ENCODE measurements at regions not wholly inside any gene's neighbourhood (a gene's known extent, or its start where the extent isn't known, plus 50 kb on each side); places are given as distances from the start of the nearest gene placed in this dataset.

DNA sequence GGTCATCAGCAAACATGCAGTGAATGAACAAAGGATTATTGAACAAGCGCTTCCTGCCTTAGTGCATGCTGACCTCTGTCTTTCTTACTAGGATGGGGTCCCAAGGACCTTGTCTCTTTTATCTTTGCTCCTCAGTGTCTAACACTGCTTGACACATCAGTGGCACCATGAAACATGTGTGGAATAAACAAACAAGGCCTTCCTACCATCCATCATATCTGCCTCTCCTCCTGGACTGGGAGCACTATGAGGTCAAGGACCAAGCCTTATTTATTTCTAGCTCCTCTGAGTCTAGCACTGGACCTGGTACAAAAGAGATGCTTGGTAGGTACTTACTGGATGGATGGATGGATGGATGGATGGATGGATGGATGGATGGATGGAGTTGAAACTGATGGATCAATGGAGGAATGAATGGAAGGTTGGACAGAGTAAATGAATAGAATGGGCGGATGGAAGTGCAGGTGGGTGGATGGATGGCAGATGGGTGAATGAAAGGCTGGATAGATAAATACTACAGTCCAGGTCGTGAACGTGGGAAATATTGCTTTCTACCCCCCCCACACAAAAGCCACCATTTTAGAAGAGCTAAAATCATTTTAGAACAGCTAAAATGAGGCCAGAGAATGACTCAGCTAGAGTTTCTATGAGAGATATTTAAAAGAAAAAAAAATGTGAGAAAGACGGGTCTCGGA is 104.1 kb upstream of the PTPN1 start:
- H3K27ac ChIP-seq: no peak overlapping the region
- H3K36me3 ChIP-seq: no peaks in the 10 kb centered on the region
- no peaks in the 10 kb centered on the region for H3K27me3 ChIP-seq
- TF ChIP-seq, protein P1, sequence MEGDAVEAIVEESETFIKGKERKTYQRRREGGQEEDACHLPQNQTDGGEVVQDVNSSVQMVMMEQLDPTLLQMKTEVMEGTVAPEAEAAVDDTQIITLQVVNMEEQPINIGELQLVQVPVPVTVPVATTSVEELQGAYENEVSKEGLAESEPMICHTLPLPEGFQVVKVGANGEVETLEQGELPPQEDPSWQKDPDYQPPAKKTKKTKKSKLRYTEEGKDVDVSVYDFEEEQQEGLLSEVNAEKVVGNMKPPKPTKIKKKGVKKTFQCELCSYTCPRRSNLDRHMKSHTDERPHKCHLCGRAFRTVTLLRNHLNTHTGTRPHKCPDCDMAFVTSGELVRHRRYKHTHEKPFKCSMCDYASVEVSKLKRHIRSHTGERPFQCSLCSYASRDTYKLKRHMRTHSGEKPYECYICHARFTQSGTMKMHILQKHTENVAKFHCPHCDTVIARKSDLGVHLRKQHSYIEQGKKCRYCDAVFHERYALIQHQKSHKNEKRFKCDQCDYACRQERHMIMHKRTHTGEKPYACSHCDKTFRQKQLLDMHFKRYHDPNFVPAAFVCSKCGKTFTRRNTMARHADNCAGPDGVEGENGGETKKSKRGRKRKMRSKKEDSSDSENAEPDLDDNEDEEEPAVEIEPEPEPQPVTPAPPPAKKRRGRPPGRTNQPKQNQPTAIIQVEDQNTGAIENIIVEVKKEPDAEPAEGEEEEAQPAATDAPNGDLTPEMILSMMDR (IDR thresholded peaks at IDR 0.05): no peak
- peaks cover 14 to 15% of the 10 kb centered on the region in 2 experiments for H3K4me1 ChIP-seq (ENCODE audit: control insufficient read depth in 1 of 2, insufficient read depth in 1 of 2, low read depth in 1 of 2, low read length in 1 of 2)
- no peak overlapping the region for H3K4me3 ChIP-seq (ENCODE audit: low read depth in 1 of 2, low read length in 1 of 2)
- H3K9me3 ChIP-seq: no peaks in the 10 kb centered on the region

DNA sequence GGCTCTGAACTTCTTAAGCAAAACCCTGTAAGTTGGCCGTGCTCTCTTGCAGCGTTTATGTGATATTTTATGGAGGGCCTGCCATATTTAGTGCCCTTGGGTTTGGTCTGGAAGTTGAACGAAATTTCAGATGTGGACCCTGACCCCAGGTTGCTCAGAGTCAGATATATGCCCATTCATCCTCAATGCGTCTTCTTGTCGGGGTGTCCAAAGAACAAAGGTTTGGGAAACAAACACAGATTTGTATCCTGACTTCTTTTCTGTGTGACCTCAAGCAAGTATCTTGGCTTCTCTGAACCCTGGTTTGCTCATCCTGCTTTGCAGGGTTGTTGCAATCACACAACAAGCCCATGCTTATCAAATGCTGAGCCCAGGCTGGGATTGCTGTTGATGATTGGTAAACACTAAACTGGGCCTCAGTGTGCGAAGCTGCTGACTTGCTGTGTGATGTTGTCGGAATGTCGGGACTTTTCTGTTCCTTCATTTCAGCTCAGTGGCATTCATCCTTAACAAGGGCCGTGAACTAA is 103.5 kb upstream of the PTPN1 start:
- Histone ChIP-seq H3K9me3 (no peaks in the 10 kb centered on the region), H3K36me3 (no peaks in the 10 kb centered on the region), H3K27me3 (no peaks in the 10 kb centered on the region), H3K4me1 (ENCODE audit: control insufficient read depth in 1 of 2, insufficient read depth in 1 of 2, low read depth in 1 of 2, low read length in 1 of 2) (peaks cover 14 to 15% of the 10 kb centered on the region in 2 experiments), H3K27ac (no peak overlapping the region), H3K4me3 (ENCODE audit: low read depth in 1 of 2, low read length in 1 of 2) (no peak overlapping the region)
- TF ChIP-seq, protein P1 (IDR thresholded peaks at IDR 0.05): no peak

DNA sequence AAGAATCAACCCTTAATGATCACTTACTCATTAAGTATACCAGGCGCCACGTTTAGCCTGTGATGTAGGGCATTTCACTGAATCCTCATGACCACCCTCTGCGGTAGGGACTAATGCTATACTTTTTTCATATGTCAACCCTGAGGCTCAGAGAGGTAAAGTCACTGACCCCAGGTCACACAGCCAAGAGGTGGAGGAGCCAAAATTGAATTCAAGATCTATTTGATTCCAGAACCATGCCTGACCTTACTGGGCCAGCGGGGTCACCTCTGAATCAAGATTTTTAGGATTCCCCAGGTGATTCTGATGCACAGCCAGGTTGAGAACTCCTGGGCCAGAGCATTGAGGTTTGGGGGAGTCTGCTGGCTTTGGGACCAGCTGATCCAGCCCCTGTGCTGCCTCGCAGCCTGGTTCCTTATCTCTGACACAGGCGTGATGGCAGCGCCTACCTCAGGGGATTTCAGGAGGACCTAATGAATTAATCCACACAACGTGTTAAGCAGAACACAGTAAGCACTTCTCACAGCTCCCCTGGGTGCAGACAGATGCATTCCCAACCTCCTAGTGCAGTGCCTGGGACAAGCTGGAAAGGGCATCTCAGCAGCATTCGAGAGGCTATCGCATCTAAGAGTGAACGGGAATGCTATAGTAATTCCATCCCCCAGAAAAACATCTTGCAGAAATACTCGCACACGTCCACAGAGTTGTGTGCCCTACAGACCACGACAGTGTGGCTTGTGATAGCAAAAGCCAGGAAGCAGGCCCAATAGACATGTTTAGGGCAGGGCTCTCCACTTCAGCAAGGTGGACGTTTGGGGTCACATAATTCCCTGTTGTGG is 101.4 kb upstream of the PTPN1 start:
- H3K27me3 ChIP-seq: no peaks in the 10 kb centered on the region
- H3K9me3 ChIP-seq: no peaks in the 10 kb centered on the region
- peaks cover 24 to 29% of the 10 kb centered on the region in 2 experiments for H3K4me1 ChIP-seq (ENCODE audit: control insufficient read depth in 1 of 2, insufficient read depth in 1 of 2, low read depth in 1 of 2, low read length in 1 of 2)
- no peak overlapping the region for H3K27ac ChIP-seq
- no peaks in the 10 kb centered on the region for H3K36me3 ChIP-seq
- TF ChIP-seq, protein P1 (IDR thresholded peaks at IDR 0.05): no peak
- no peak overlapping the region for H3K4me3 ChIP-seq (ENCODE audit: low read depth in 1 of 2, low read length in 1 of 2)

DNA sequence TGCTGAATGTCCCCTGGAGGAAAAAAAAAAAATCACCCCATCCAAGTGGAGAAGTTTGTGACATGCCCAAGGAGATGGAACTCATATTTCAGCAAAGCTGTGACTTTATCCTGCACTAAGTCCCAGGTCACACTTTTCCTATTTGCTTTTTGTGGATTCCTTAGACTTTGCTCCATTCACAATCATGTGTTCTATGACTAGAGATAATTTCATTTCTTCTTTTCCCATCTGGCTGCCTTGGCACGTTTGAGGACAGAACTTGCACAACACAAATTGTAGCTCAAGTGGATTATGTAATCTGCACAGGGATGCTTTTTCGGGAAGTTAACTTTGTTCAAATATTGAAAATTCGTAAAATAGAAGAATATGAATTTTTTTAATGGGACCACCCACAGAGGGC is 100.7 kb upstream of the PTPN1 start:
- H3K27me3 ChIP-seq: no peaks in the 10 kb centered on the region
- no peaks in the 10 kb centered on the region for H3K36me3 ChIP-seq
- H3K4me1 ChIP-seq (ENCODE audit: control insufficient read depth in 1 of 2, insufficient read depth in 1 of 2, low read depth in 1 of 2, low read length in 1 of 2): peaks cover 24 to 29% of the 10 kb centered on the region in 2 experiments
- H3K9me3 ChIP-seq: no peaks in the 10 kb centered on the region
- peak overlapping the region; percentile 2 for H3K27ac ChIP-seq
- no peak overlapping the region for H3K4me3 ChIP-seq (ENCODE audit: low read depth in 1 of 2, low read length in 1 of 2)
- TF ChIP-seq, protein P1 (IDR thresholded peaks at IDR 0.05): no peak

DNA sequence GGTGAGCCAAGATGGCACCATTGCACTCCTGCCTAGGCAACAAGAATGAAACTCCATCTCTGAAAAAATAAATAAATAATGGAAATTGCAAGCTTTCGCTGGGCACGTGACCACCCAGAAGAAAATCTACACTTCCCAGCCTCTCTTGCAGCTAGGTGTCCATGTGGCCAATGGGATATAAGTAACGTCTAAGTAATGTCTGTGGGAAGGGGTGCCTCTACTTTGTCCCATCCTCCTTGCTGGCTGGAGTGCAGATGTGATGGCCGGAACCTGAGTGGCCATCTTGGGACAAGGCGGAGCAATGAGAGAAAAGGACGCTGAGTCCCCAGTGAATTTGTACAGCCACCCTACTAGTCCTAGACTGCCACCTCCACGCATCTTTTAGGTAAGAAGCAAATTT is 99.8 kb upstream of the PTPN1 start:
- no peaks in the 10 kb centered on the region for H3K27me3 ChIP-seq
- H3K4me3 ChIP-seq (ENCODE audit: low read depth in 1 of 2, low read length in 1 of 2): no peak overlapping the region
- peaks cover 24 to 29% of the 10 kb centered on the region in 2 experiments for H3K4me1 ChIP-seq (ENCODE audit: control insufficient read depth in 1 of 2, insufficient read depth in 1 of 2, low read depth in 1 of 2, low read length in 1 of 2)
- no peaks in the 10 kb centered on the region for H3K36me3 ChIP-seq
- TF ChIP-seq, protein P1 (IDR thresholded peaks at IDR 0.05): no peak
- H3K9me3 ChIP-seq: no peaks in the 10 kb centered on the region
- no peak overlapping the region for H3K27ac ChIP-seq
